AML-193 (cell line): ENCODE measurements at regions not wholly inside any gene's neighbourhood (a gene's known extent, or its start where the extent isn't known, plus 50 kb on each side); places are given as distances from the start of the nearest gene placed in this dataset.
"Not testable (repeated sequence)": the region's sequence is repeated elsewhere in the genome, so short reads cannot be mapped to it uniquely, and the experiment has no call there.

ENCODE experiments used
- DNase-seq, 2 experiments: peaks; one replicate each; lab custom pipeline; 2025; lab: John Stamatoyannopoulos, UW

- no peak for DNase-seq
Observed at GRCh38 chr16:7278636-7279035, 54.0 kb upstream of the RBFOX1 start.

DNA sequence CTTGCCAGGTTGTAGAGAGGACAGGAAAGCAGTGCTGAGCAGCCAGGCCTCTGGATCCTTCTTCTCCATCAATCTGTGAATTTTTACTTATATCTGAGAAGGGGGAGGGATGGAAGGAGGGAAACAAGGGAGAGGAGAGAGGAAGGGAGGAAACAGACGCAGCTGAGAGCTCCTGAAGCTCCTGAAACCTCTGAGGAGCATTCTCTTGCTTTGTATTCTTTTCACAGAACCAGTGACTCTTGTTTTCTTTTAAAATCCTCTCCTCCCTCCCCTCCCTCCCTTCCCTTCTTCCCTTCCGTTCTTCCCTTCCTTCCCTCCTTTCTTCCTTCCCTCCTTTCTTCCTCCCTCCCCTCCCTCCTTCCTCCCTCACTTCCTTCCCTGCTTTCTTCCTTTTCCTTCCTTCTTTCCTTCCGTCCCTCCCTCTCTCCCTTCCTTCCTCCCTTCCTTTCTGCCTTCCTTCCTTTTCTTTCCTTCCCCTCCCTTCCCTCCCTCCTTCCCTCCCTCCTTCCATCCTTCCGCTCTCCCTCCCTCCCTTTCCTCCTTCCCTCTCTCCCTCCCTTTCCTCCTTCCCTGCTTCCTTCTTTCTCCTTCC lies 60.0 kb upstream of the RBFOX1 start:
- DNase-seq, result no peak

DNA sequence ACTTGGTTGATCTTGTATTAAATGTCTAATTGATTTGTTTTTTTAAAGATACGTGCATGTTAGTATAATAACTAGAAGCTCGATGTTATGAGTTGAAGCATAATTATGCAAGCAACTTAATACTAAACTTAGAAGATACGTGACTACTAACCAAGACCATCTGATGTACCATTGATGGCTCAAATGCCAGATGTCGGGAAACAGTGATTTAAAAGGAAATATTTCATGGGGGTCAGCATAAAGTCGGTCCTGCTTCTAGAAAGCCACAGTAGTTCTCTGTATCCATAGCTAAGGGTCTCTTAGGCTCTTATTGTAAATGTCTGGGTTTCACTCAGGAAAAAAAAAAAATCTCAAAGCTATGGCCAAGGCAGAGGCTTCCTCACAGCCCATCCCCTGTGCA lies 61.2 kb upstream of the RBFOX1 start:
- no peak for DNase-seq

DNA sequence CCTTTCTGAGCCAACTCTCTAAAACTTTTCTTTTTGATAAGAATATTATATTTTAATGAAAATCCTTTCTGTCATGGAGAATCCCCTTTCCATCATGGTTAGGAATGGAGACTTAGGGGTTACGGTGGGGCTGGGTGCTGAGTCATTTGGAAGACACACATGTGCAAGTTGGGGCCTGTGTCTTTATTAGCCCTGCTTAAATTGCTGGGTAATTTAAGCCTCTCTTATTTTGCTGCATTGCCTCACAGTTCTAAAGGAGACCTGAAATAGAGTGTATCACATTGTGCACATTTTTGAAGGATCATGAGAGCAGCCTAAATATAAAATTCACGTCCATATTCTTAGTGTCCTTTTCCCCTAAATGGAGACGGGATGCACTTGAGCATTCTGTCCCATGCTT lies 61.8 kb upstream of the RBFOX1 start:
- no peak for DNase-seq

DNA sequence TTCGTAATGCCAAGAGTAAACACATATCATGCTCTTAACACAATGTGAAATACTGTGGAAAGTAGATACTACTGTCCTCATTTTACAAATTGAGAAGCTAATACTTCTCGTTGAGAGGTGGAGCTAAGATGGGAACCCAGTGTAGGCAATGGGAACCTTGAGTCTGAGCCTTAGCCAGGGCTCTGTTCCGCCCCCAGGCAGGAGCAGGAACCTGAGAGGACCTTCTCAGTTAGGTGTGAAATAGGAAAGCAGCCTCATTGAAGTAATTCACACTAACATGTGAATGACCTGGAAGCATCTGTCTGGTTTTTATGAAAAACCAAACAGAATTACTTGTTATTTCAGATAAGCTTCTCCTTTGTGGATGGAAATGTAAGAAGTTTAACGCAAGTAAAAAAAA lies 62.6 kb upstream of the RBFOX1 start:
- no peak for DNase-seq

GRCh38 chr16:7268182-7268581 lies 64.5 kb upstream of the RBFOX1 start:
- peak in 1 of 2 experiments; percentile 13 for DNase-seq

DNA sequence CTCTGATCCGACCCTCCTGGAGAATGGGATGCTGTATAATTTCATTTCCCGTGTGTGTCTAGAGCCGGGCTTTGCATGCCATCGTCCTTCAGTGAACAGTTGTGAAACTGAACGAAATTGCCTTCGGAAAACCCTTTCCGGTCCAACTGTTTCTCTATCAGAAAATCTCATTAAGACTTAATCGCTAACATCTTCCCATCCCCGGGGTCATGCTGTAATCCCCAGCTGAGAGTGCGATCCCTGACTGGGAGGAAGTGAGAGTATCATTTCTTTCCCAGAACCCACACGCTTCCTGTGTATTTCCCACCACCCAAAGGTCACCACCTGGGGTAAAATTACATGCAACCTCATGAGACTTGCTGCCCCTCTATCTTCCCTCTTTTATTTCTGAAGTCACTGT lies 75.6 kb upstream of the RBFOX1 start:
- DNase-seq, result no peak

- DNase-seq, result no peak
Observed at GRCh38 chr16:7246578-7246977, 86.1 kb upstream of the RBFOX1 start.

DNA sequence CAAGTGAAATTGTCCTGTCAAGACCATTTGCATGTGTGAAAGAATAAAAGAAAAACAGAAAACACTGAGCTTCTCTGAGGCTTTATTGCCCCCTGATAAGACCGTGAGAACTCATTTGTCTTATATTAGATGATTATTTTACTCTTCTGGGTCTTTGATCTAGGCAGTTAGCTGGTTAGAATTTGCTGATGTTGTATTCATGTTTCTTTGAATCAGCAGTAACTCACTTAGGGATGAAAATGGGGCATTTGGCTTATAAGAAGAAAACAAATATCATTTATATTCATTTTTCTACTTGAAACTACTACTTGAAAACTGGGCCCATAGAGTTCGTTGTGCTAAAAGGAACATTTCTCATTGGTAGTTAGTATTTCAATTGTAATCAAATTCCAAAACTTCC lies 93.1 kb upstream of the RBFOX1 start:
- DNase-seq, result no peak

DNA sequence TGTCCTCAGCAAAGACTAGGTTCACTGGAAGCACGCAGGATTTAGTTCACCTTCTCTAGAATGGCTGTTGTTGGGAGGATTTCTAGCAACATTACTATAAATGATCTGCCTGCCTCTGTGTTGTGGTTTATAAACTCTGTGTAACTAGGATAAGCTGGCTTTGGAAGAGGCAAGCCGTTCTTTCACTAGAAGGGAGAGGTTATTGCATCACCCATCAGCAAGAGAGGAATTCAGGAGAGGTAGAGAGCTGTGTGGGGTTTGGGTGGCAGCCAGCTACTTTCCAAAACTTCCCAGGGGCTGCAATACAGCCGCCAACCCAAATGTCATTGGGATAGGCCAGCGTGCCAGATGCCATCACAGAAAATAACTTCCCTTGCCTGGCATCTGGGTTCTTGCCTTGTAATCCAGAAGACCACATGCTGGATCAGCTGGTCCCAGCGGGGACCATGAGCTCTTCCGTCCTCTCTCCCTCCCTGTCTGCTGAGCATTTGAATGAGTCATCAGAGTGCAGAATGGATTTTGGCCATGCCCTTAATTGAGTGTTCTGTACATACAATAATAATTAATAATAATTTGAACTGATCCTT lies 95.7 kb upstream of the RBFOX1 start:
- DNase-seq, result no peak

- no peak for DNase-seq
Observed at GRCh38 chr16:7233975-7234374, 98.7 kb upstream of the RBFOX1 start.

DNA sequence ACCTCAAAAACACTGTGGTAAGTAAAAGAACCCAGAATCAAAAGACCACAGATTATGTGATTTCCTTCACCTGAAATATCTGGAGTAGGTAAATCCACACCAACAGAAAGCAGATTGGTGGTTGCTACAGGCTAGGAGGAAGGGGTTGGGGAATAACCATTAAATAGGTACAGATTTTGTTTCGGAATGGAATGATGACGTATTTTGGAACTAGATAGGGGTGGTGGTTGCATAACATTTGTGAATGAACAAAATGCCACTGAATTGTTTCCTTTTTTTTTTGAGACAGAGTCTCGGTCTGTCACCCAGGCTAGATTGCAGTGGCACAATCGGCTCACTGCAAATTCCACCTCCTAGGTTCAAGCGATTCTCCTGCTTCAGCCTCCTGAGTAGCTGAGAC lies 100.9 kb upstream of the RBFOX1 start:
- no peak for DNase-seq

- not testable (repeated sequence) for DNase-seq
Observed at GRCh38 chr16:7229433-7230218, 103.0 kb upstream of the RBFOX1 start.

DNA sequence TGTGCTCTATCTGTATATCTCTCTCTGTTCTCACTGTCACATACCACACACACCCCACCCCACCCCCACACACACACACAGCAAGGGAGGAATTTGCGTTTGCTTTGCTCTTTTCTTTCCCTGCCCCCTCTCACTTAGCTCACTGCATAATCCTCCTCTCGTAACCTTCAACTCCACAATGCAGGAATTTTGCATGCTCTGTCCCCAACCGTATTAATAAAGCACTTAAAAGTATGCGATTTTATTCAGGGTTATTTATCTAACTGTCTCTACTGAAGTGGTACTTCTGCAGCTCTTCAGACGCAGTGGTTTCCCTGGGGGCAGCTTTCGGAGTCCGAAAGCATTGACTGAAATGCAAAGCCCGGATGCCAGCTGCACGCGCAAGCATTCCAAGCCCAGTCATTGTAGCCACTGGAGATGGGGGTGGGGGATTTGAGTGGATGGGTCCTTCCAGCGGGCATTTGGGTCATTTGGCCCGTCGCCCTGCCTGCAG lies 105.4 kb upstream of the RBFOX1 start:
- DNase-seq, result no peak

- no peak for DNase-seq
Observed at GRCh38 chr16:7221157-7221556, 111.5 kb upstream of the RBFOX1 start.

- no peak for DNase-seq
Observed at GRCh38 chr16:7218936-7219335, 113.7 kb upstream of the RBFOX1 start.

DNA sequence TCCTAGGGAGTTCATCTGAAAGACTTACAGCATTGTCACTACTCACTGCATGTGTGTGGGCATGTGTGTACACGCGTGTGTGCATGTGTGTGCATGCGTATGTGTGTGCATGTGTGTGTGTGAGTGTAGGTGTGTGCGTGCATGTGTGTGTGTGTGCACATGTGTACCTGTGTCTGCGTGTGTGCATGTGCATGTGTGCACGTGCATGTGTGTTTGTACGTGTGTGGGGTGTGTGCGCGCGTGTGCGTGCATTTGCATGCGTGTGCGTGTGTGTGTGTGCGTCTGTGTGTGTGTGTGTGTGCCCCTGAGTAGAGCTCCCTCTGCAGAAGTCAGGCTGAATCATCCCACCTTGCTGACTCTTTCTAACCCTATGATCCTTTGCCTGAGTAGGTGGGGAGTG lies 114.8 kb upstream of the RBFOX1 start:
- no peak for DNase-seq

GRCh38 chr16:7216719-7217118 lies 115.9 kb upstream of the RBFOX1 start:
- DNase-seq, result no peak

GRCh38 chr16:7211781-7212180 lies 120.9 kb upstream of the RBFOX1 start:
- DNase-seq, result no peak

DNA sequence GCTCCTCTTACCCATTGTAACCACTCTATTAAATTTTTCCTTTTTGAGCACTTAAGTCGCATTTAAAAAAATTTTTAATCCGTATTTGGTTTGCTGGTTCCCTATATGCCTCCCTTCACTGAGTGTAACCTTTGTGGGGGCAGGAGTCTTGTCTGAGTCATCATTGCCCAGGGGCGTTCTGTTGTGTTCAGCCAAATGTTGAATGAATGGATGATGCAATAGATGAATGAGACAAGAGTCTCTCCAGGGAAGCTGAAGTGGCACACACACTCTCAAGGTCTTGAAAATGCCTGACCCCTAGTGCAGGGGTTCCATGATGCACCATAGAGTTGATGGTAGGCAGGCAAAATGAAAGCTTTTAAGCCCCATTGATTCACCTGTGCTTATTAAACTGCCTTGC lies 123.0 kb upstream of the RBFOX1 start:
- DNase-seq, result no peak

GRCh38 chr16:7206469-7206868 lies 126.2 kb upstream of the RBFOX1 start:
- no peak for DNase-seq

GRCh38 chr16:7200320-7200719 lies 132.3 kb upstream of the RBFOX1 start:
- DNase-seq, result no peak

- no peak for DNase-seq
Observed at GRCh38 chr16:7185689-7186088, 147.0 kb upstream of the RBFOX1 start.
